Hepatocyte (in vitro differentiated cells): ENCODE measurements at regions not wholly inside any gene's neighbourhood (a gene's known extent, or its start where the extent isn't known, plus 50 kb on each side); places are given as distances from the start of the nearest gene placed in this dataset.

Experiments used
- EZH2 ChIP-seq: fragments of 200-600 bp; sonication (generic); IDR thresholded peaks from 2 replicates; pipeline ENCODE4 v1.6.1; 2016; ENCODE audit warnings: antibody characterized with exemption, mild to moderate bottlenecking, borderline replicate concordance
- EZH2phosphoT487 ChIP-seq: fragments of 200-600 bp; sonication (generic); IDR thresholded peaks from one replicate; pipeline ENCODE4 v1.6.1; 2018; ENCODE audit warnings: antibody characterized with exemption, mild to moderate bottlenecking, low read depth, moderate library complexity; ENCODE audit not compliant: unreplicated experiment, severe bottlenecking
- TF ChIP-seq, protein P1 (sequence below): fragments of 200-600 bp; sonication (generic); IDR thresholded peaks from 2 replicates; pipeline ENCODE4 v1.5.1; 2016; ENCODE audit warnings: antibody characterized with exemption, mild to moderate bottlenecking; ENCODE audit not compliant: poor library complexity

GRCh38 chr18:31223371-31223770, 60.7 kb upstream of the DSC1 start:
- TF ChIP-seq, protein P1, sequence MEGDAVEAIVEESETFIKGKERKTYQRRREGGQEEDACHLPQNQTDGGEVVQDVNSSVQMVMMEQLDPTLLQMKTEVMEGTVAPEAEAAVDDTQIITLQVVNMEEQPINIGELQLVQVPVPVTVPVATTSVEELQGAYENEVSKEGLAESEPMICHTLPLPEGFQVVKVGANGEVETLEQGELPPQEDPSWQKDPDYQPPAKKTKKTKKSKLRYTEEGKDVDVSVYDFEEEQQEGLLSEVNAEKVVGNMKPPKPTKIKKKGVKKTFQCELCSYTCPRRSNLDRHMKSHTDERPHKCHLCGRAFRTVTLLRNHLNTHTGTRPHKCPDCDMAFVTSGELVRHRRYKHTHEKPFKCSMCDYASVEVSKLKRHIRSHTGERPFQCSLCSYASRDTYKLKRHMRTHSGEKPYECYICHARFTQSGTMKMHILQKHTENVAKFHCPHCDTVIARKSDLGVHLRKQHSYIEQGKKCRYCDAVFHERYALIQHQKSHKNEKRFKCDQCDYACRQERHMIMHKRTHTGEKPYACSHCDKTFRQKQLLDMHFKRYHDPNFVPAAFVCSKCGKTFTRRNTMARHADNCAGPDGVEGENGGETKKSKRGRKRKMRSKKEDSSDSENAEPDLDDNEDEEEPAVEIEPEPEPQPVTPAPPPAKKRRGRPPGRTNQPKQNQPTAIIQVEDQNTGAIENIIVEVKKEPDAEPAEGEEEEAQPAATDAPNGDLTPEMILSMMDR: no peak
- no peak for TF ChIP-seq EZH2
- TF ChIP-seq EZH2phosphoT487: no peak
